ENCODE measurements at regions not wholly inside any gene's neighbourhood (a gene's known extent, or its start where the extent isn't known, plus 50 kb on each side); places are given as distances from the start of the nearest gene placed in this dataset.

DNA sequence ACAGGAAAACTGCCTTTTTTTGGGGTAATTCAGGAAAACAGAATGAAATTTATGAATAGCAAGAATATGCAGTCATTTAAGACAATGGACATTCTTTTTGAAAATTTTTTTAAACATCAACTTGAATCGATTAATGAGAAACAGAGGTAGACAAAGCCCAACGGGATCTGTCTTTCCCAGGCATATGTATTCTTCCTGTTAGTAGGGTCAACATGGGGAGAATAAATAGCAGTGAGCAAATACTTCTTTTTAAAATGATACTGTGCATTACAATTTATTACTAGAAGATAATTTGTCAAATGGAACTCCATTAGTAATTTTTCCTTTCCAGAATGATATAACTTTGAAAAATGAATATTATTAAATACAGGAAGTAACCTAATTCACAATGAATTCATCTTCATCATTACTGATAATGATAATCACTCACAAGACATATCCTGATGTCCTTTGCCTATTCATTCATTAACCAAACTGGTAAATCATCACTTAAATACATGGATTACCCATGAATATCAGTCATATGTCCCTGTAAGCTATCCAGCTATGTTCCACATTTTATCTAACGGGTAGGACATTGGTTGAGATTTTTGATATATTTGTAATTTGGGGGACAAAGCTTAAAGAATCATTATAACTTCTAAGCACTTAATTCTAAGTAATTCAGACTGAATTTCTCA lies 209.2 kb upstream of the CDIN1 start:
- no peak for DNase-seq

DNA sequence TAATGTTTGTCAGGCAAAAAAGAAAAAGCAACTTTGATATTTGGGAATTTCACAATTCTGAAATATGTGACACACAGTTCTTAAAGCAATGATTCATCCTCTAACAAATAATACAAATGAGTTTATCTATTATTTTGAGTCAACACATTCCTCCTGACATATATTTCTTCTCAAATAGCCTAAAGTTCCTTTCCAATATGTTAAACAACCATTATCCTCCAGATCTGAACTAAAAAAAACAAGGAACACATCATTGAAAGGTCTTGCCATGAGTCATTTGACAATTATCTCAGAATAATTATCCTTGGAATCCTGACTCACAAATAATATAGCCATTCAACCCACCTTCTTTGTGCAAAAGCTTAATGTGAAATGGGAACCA lies 208.7 kb upstream of the CDIN1 start:
- no peak for DNase-seq

DNA sequence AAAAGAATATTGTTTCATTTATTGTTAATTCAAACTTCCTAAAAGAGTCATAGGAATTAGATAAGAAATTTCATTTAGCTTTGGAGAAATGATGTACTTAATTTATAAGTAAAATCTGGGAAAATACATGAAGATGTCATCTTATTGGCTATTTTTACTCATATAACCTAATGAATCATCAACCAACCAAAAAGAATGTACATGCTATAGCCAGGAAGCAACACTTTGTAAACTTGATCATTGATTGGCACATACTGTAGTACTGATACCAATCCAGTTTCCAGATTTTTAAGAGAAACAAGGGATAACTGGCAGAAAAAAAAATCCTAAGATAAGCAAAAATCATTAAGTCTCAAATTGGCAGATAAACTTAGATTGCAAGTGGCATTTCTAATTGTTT lies 207.9 kb upstream of the CDIN1 start:
- no peak for DNase-seq

DNA sequence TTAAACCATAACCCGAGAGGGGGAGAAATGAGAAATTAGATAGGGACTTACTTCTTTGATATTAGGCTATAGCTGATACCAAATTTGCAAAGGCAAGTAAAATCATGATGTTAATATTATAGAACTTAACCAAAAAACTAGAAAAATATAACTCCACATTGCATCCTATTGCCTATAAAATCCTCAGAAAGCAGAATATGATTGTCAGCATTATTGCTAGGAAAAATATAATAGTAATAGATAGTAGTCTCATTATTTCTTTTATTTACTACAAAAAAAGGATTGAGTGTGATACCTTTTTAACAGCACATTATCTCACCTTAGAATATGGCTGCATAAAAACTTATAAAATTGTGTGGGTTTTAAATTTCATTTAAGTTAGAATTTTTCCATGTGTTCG lies 206.5 kb upstream of the CDIN1 start:
- DNase-seq = no peak

DNA sequence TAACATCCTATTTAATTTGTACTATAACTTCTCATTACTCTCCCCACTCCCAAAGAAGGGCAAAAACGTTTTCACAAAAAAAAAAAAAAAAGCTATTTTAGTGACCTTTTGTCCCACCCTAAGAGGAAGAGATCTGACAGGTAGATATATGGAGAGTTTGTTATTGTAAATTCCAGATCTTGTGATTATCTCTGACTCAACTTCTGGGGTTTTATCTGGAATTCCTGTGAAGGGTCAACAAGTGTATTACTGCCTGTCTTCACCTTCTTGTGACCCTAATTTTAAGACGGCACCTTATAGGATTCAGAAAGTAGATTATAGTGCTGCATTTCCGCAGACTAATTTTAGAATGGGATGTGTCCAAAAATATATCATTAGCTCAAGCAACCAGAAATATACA lies 205.9 kb upstream of the CDIN1 start:
- no peak for DNase-seq

DNA sequence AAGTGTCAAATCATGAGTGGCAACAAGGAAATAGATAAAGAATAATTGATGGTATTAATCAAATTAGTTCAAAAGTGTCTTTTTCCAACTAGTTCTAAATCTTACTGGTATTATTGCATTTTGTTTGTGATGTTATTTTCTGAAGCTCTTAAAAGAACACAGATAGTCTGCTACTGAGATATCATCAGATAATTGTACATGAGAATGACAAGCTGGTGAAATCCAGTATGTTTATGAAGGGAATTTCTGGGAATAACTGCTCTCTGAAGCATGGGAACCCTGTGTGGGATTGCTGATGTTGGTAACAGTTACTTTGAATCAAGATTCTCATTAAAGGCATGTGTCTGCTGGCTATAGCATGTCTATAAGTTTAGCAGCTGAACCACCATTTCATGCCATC lies 190.3 kb upstream of the CDIN1 start:
- no peak for DNase-seq

DNA sequence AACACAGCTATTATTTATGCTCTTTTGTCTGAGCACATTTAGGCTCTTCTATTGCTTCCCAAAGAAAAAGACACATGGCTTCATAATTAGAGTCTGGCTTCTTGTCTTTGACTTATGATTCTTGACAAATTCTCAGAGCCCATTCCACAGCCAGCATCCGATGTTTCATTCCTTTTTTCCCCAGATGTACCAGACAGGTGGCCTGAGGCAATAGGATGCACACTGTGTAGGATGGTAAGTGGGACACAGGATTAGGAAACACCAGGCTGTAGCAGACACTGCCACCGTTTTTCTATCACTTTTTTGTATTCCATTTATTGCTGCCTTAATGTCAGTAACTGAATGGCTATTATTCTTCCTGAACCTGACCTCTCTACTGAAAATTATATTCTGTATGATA lies 188.9 kb upstream of the CDIN1 start:
- DNase-seq = no peak

DNA sequence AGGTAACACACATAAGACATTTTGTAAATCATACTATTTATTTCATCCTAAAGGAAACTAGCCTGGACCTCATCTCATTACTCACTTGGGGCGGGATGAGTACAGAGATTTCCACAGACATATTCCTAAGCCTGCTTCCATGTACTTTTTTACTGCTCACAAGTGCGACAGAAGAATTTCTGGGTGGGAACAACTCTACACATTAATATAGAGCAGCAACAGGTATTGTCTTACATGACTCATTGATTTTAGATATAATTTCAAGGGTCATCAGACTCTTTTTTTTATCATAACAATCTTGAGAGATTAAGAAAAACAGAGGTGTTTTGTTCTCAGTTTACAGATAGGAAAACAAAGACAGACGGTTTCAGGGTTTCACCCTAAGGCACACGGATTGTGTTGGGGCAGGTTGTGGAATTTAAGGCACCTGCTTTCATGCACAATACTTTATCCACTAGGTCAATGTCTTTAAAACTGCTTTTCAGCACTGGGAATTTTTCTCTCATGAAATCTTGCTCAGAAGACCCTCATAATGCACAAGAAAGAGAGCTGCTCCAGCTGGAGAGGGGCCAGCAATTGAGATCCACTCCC lies 186.7 kb upstream of the CDIN1 start:
- DNase-seq = peak; percentile 66

DNA sequence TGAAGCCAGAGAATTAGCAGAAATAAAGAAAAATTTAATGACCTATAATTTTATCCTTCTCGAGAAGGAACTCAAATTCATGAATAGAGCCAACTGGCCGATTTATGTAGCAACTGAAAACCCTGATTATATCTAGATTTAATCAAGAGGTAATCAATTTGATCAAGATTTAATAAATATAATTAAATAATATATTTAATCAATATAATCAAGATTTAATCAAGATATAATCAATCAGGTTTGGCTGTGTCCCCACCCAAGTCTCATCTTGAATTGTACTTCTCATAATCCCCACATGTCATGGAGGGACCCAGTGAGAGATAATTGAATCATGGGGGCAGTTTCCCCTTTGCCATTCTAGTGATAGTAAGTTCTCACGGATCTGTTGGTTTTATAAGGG lies 181.2 kb upstream of the CDIN1 start:
- DNase-seq = no peak

DNA sequence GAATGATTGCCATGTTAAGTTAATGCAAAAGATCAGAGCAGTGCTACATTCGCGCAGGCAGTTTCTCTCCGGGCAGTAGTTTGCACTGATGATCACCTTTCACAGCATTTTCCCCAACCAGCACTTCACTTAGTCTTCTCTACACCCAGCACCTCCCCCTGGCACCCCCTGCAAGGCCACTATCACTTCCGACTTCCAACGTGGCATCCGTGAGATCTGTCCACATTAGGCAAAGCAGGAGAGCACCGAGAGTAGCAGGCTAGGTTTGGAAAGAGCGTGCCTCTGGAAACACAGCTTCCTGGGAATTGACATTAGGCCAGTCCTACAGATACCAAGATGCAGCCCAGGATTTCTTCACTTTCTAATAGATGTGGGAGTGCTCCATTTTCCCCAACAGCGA lies 180.2 kb upstream of the CDIN1 start:
- DNase-seq = no peak

DNA sequence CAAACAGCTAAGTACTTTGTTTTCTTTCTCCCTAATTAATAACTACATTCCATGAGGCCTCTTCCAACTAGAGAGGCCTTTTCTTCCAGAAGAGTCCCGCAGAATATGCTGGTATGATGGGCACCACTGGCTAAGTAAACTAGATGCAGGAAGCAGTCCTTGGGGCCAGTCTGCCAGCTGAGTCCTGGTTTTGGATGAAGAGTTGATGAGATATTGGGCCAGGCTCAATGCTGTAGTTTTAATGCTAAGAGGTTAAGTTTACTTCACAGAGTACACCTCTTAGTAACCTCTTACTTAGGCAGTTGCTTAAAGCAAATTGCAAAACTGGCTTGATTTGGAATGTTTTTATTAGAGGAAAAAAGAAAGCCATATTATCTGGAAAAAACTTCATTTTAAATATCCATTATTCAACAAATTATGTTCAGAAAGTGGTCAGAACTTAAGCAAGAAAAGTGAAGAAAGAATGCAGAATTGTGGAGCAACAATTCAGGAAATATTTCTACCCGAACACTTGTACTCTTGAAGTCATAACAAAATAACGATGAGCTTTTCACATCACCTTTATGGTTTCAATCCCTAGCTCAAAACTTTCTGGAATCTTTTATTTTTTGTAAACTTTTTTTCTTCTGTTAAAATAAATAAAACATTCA lies 178.4 kb upstream of the CDIN1 start:
- DNase-seq = no peak

DNA sequence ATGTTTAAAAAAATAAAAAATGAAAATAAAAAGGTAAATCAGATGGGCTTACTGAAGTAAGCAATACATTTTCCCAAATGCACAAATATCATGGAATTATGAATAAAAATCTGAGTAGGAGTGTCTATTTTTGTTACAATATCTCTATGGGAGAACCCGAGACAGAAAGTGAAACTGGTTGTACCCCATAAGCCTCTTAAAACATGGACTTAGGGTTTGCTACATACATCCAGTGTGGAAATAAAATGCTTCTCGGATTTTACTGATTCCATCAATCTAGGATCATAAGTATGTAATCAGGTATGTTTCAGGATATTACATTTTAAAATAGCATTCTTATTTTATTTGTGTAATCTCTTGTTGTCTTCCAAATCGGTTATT lies 177.8 kb upstream of the CDIN1 start:
- DNase-seq = no peak

DNA sequence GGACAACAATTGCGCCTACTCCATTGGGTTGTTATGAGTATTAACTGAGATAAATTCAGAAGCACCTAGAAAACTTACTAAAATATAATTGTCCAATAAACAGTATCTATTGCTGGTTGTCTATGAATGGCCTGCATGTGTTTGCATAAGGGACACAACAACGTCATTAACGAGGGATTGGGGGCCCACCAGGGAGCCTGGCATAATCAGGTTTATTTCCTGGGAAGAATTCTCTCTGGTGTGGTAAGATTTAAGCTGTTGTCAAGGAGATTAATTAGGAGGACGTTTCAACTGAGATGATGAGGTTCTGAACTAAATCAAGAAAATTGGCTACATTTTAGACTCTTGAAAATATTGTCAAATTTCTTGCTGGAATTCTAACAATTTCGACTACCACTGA lies 176.1 kb upstream of the CDIN1 start:
- no peak for DNase-seq

DNA sequence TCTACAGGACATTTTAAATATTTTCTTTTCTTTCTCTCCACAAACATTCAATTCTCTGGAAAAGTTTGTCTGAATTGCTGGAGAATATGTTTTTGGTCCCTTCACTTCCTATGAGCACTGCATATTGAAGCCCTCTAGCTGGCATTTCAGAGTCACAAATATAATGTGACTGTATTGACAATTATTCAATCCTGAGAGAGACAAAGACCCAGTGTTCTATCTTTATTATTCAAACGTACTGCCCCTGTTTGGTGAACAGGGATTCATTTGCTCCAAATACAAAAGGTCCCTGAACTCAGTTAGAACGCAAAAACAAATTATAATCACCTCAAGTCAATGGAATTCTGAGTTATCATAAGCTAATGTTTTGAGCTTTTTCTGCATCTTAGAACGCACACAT lies 173.1 kb upstream of the CDIN1 start:
- DNase-seq = no peak

DNA sequence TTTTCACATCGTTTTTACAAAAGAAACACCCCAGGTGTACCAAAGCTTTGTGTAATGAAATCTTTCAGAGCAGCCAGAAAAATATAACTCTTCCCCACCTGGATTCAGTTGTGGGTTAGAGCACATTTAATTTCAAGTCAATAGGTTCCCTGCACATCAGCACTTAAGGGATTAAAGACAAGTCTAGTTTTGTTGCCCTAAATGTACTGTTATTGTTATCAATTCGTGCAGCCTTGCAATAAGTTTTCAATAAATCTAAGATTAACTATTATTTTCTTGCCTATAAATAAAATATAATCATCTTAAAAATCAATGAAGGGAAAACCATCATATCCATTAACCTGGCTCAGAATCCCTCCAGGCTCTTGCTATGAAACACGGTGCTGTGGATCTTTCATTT lies 172.5 kb upstream of the CDIN1 start:
- peak; percentile 49 for DNase-seq

DNA sequence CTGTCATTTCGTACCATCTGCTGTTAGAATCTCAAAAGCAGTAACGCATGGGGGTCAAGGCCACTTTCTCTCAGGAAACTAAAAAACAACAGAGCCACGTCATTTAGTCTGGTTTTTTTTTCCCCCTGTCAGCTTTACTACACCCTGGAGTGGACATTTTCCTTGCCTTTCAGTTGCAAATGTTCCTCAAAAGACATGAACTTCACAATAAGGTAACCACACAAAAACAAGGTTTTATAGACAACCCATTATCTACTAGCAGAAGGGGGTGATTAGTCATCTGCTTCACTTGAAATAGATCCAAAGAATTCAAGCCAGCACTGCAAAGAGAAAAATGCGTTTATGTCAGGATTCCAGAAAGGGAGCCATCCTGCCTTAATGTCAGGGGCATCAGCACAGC lies 171.8 kb upstream of the CDIN1 start:
- peak; percentile 89 for DNase-seq

DNA sequence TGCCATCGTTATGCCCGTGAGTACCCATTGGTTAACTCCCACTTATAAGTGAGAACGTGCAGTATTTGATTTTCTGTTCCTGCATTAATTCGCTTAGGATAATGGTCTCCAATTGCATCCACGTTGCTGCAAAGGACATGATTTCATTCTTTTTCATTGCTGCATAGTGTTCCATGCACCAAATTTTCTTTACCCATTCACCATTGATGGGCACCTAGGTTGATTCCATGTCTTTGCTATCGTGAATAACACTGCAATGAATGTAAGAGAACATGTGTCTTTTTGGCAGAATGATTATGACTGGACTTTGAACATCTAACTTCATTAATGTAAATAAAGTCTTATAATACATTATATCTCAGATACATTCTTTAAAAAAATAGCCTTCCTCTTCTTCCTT lies 169.6 kb upstream of the CDIN1 start:
- no peak for DNase-seq

DNA sequence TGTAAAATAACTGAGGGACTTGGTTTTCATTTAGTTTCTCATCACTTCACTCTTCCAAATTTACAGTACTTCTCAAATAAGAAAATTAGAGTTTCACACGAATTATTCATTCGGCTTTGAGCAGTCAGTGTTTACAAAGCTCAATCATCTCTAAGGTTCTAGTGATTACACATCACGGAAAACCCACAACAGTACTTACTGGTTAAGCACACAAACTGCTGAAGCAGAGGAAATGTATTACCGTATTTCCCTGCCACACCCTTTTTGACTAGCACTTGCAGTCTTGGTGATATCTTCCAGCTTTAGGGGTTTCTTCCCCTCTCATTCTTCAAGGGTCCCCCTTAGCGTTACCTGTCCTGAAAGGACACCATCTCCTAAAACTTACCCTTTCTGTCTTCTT lies 164.8 kb upstream of the CDIN1 start:
- no peak for DNase-seq

DNA sequence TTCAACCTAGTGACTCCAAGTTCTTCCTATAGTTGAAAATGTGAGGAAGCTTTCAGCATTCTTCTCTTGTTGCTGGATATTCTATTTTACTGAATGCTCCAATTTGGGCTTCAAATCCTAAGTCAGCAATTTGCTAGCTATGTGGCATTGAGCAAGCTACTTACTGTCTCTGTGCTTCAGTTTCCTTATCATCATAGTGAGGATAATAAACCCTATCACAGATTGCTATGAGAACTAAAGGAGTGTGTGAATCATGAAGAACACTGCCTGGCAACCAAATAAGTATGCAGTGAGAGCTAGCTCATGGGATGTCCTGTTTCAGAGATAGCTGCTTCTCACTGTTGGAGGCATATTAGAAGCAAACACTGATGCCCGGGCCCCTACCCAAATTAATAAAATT lies 163.8 kb upstream of the CDIN1 start:
- no peak for DNase-seq

DNA sequence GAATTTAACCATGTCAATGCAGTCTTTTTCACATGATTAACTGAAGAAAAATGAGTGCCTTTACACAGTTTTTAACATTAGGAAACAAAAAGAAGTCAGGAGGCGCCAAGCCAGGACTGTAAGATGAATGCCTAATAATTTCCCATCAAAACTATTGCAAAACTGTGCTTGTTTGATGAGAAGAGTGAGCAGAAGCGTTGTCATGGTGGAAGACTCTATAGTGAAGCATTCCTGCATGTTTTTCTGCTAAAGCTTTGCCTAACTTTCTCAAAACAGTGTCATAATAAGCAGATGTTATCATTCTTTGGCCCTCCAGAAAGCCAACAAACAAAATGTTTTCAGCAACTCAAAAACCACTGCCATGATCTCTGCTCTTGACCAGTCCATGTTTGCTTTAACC lies 156.8 kb upstream of the CDIN1 start:
- DNase-seq = no peak

DNA sequence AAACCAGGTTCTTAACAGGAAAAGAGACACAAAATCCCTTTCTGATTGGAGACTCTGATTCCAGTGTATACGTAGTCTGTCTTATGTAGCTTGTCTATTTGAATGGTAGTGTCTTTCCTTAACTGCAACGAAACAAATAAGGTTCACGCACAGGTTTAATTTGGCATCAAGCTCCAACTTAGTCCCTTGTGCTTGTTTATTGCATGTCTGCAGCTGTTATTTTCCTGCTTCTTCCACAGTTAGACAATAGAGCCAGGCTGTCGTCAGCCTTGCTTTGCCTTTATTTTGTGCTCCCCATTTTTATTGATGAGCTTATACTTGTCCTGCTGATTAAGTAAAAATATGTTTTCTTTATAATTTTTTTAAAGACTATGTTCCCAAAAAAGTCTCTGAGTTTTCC lies 152.7 kb upstream of the CDIN1 start:
- DNase-seq = peak; percentile 23

DNA sequence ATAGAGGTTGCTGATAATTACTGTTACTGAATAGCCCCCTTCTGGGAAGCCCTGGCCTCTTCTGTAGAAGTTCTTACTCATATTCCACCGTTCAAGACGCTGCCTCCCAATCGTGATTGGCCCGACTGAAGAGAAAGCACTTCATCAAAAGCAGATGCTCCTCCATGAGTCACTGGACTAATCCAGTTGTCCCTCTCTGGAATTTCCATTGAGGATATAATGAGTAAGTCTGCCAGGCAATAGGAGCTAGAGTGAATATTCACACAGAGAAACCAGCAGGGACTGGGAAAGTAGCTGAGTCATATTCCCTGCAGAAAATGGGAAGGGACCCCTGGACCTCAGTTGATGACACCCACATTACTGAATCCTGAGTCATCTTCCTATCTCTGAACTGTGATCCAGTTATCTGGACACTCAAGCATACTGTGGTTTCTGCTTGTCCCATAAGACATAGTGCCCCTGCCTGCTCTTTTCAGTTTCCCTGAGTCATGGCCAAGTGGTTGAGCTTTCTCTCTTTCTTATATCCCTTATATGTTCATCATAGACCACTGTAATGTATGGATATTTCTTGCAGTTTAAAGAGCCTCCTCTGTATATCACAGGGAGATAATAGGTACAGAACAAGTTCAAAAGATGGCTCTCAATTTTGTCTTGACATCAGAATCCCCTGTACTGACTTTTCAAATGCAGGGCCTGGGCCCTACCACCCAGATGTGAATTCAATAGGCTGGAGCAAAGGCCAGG lies 151.2 kb upstream of the CDIN1 start:
- DNase-seq = no peak

DNA sequence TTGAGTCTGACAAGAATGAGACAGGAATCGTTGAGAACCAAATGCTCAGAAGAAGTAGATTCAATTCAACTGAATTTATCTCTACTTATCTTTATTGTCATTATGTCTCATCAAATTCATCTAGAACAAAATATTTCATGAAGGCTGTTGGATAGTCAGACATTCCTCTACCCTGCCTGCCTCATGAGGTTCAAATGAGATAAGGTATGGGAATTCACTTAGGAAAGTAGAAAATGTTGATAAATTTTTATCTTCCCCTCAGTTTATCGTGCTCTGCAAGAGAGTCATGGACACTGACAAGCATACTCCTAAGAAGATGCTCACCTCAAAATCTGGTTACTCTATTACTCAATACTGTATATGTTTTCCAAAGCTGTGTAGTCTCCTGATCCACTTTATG lies 149.7 kb upstream of the CDIN1 start:
- DNase-seq = no peak

DNA sequence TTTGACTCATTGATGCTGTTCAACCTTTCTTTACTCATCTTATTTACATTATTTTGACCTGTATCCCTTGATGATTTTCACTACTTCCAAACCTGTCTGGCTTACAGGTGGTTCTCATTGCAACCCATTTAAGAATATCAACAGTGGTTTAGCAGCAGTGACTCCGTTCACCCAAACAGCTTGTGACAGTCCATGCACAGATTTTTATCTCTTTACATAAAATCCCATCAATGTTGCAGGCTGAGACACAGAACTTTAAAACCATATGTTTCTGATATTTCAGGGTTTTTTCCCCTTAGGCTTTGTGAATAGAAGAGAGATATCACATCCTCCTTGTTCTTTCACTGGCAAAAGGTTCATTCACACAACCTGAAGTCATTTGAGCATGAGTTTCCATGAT lies 149.1 kb upstream of the CDIN1 start:
- DNase-seq = no peak

All from NCI-H2171 treated with DMSO at 0.1 percent for 48 hours (cell line).